ENCODE measurements at regions not wholly inside any gene's neighbourhood (a gene's known extent, or its start where the extent isn't known, plus 50 kb on each side); places are given as distances from the start of the nearest gene placed in this dataset.

- Histone ChIP-seq H2AFZ (ENCODE audit: low read length) (peak overlapping the region; percentile 78; the same call in 1 of the 2 replicates), H3K27me3 (replicated peaks in 1 of 4; ENCODE audit: control insufficient read depth in 3 of 4, extremely low read depth in 1 of 4, insufficient read depth in 3 of 4, low read length in 3 of 4) (no peaks in the 10 kb centered on the region), H3K79me2 (ENCODE audit: control insufficient read depth in 1 of 2, insufficient read depth in 2 of 2, low read length in 2 of 2) (no peaks in the 10 kb centered on the region), H4K5ac (ENCODE audit: insufficient read length, low read depth, low read length) (no peak overlapping the region), H3K9me3 (ENCODE audit: insufficient read depth in 2 of 2, low read depth in 1 of 2, low read length in 1 of 2) (peaks cover 0 to under 1% of the 10 kb centered on the region in 2 experiments; a peak in 2 of 4 replicates), H3K18ac (ENCODE audit: extremely low read depth, low read length) (no peak overlapping the region), H3K56ac (replicated peaks; ENCODE audit: insufficient read length, low read depth, low read length) (no peak overlapping the region), H3K36me3 (ENCODE audit: control insufficient read depth in 2 of 4, insufficient read depth in 4 of 4, low read length in 3 of 4) (no peaks in the 10 kb centered on the region), H3K4me3 (ENCODE audit: extremely low read depth in 1 of 4, insufficient read depth in 2 of 4, low read depth in 3 of 4, low read length in 4 of 4) (no peak overlapping the region), H2BK120ac (replicated peaks; ENCODE audit: low read depth, low read length) (no peak overlapping the region), H3K9ac (replicated peaks in 1 of 4; ENCODE audit: extremely low read depth in 1 of 4, low read depth in 3 of 4, low read length in 3 of 4) (no peak overlapping the region), H2AK5ac (ENCODE audit: low read depth, low read length) (no peak overlapping the region), H3K23me2 (ENCODE audit: low read depth, low read length) (no peaks in the 10 kb centered on the region), H4K20me1 (replicated peaks in 1 of 2; ENCODE audit: control insufficient read depth in 1 of 2, insufficient read depth in 2 of 2, low read length in 2 of 2) (no peaks in the 10 kb centered on the region), H3K4me2 (ENCODE audit: insufficient read depth in 1 of 2, low read depth in 2 of 2, low read length in 2 of 2) (0 out of 4 replicates have a peak overlapping the region, but pooled peaks of 1 of the 2 experiments have one; percentile 2), H4K8ac (ENCODE audit: extremely low read depth, insufficient read depth, low read length) (no peak overlapping the region), H2BK20ac (ENCODE audit: low read length) (no peak overlapping the region), H2BK5ac (ENCODE audit: low read depth, low read length) (no peak overlapping the region), H3K4ac (replicated peaks; ENCODE audit: insufficient read length, low read depth, low read length) (no peak overlapping the region), H2BK15ac (ENCODE audit: low read length) (no peak overlapping the region), H3K23ac (ENCODE audit: insufficient read length) (no peak overlapping the region), H3K14ac (ENCODE audit: insufficient read length) (no peak overlapping the region), H3K4me1 (replicated peaks in 1 of 4; ENCODE audit: control insufficient read depth in 3 of 4, insufficient read depth in 4 of 4, low read length in 3 of 4) (peaks cover 0 to 4% (median 1%) of the 10 kb centered on the region in 4 experiments; a peak in 3 of 7 replicates), H4K91ac (replicated peaks; ENCODE audit: insufficient read length, low read length) (no peak overlapping the region), H2BK12ac (ENCODE audit: low read depth, low read length) (no peak overlapping the region), H3K79me1 (ENCODE audit: low read depth, low read length) (no peaks in the 10 kb centered on the region), H3K27ac (ENCODE audit: low read depth, low read length) (no peak overlapping the region)
- FAIRE-seq: peak; percentile 7
- ChIA-PET POLR2A (ENCODE audit: partially characterized antibody) (interaction anchor here (1.5 kb wide), 1 partner anchor 9 kb away, joined by 4 read pairs; no protein-coding TSS in a partner anchor), CTCF (ENCODE audit: partially characterized antibody) (interaction anchor here (1.1 to 1.2 kb wide), 2 partner anchors 376 to 1910 kb away, joined by 3 read pairs; no protein-coding TSS in a partner anchor)
- no peak for DNase-seq (ENCODE audit: low read depth in 1 of 2, low spot score in 2 of 2)
- 61% methylated on average over 3 of the region's 3 CpGs; no CpG with 5 or more reads in 1 of the 2 experiments for WGBS, 2 experiments (ENCODE audit: extremely low coverage in 1 of 2, insufficient coverage in 1 of 2, insufficient read length in 1 of 2, insufficient replicate concordance in 2 of 2, low coverage in 1 of 2, low lambda C conversion rate in 2 of 2, missing lambda C conversion rate in 1 of 2)
- TF ChIP-seq TAF1 (IDR thresholded peaks at IDR 0.05; ENCODE audit: low read depth, low read length): no peak
Observed at GRCh38 chr13:103291798-103292572, 225.8 kb upstream of the SLC10A2 start.
